ENCODE measurements at regions not wholly inside any gene's neighbourhood (a gene's known extent, or its start where the extent isn't known, plus 50 kb on each side); places are given as distances from the start of the nearest gene placed in this dataset.

DNA sequence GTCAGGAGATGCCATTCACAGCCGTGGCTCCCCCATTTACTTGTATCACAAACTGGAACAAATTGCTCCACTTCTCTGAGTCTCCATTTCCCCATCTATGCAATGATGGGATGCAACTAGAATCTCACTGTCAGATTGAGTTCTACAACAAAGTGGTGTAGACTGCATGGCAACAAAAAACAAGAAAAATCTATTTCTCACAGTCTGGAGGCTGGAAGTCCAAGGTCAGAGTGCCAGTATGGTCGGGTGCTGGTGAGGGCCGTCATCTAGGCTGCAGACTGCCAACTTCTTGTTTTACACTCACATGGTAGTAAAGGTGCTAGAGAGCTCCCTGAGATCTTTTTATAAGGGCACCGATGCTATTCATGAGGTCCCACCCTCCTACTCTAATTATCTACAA, 158.4 kb upstream of the BCL6 start:
- Histone ChIP-seq H3K4me1 (no peaks in the 10 kb centered on the region), H3K4me3 (no peak overlapping the region), H3K36me3 (ENCODE audit: low read depth, missing control alignments) (no peaks in the 10 kb centered on the region), H3K9me3 (no peaks in the 10 kb centered on the region), H3K27ac (no peak overlapping the region), H3K27me3 (no peaks in the 10 kb centered on the region)
- WGBS, 2 donors, result 81 to 96% methylated on average over 4 of the region's 4 CpGs
- no peak for DNase-seq
- no peak for TF ChIP-seq POLR2A (IDR thresholded peaks at IDR 0.05)
- TF ChIP-seq, protein P1, sequence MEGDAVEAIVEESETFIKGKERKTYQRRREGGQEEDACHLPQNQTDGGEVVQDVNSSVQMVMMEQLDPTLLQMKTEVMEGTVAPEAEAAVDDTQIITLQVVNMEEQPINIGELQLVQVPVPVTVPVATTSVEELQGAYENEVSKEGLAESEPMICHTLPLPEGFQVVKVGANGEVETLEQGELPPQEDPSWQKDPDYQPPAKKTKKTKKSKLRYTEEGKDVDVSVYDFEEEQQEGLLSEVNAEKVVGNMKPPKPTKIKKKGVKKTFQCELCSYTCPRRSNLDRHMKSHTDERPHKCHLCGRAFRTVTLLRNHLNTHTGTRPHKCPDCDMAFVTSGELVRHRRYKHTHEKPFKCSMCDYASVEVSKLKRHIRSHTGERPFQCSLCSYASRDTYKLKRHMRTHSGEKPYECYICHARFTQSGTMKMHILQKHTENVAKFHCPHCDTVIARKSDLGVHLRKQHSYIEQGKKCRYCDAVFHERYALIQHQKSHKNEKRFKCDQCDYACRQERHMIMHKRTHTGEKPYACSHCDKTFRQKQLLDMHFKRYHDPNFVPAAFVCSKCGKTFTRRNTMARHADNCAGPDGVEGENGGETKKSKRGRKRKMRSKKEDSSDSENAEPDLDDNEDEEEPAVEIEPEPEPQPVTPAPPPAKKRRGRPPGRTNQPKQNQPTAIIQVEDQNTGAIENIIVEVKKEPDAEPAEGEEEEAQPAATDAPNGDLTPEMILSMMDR (IDR thresholded peaks at IDR 0.05), result no peak
- intact Hi-C loops (cut with DNase I; ENCODE audit: low total_unique reads), result no loop called here

DNA sequence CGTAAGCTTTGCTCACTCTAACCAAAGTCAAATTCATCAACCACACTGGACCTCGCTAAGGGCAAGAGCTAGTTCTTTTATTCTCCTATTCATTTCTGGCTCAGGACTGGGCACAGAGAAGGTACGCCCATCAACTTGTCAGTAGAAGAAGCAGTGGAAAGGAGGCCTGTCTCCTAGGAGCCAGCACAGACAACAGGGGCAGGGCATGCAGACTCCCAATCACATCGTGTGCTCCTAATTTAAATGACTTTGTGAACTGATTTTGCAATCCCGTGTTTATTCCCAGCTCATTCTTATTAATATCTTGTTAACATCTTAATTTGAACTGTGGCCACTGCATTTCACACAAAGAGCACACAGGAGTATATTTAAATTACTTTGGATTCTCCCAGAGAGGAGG, 161.1 kb upstream of the BCL6 start:
- WGBS, 2 donors, result 78 to 79% methylated on average over 5 of the region's 5 CpGs
- no peak for DNase-seq
- Histone ChIP-seq H3K27ac (no peak overlapping the region), H3K36me3 (ENCODE audit: low read depth, missing control alignments) (no peaks in the 10 kb centered on the region), H3K9me3 (no peaks in the 10 kb centered on the region), H3K4me1 (no peaks in the 10 kb centered on the region), H3K4me3 (no peak overlapping the region), H3K27me3 (no peaks in the 10 kb centered on the region)
- intact Hi-C loops (cut with DNase I; ENCODE audit: low total_unique reads), result no loop called here
- TF ChIP-seq POLR2A (IDR thresholded peaks at IDR 0.05), result no peak

DNA sequence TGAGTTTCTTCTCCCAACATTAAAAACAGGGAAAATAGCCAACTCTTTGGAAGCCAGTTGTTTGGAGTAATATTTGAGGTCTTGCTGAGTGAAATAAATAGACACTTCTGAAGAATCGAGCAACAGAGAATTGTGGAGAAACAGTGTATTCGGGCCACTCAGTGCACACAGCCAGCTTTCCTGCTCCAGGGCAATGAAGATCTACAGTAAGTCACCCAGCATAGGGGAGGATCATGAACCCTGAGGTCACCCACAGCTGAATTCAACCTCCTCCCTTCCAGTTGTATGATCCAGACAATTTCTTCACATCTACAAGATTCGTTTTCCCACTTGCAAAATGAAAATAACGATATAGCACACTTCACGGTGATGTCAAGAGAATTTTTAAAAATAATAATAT, 161.7 kb upstream of the BCL6 start:
- TF ChIP-seq, protein P1 (IDR thresholded peaks at IDR 0.05), result no peak
- TF ChIP-seq POLR2A (IDR thresholded peaks at IDR 0.05), result no peak
- Histone ChIP-seq H3K27ac (no peak overlapping the region), H3K9me3 (no peaks in the 10 kb centered on the region), H3K27me3 (no peaks in the 10 kb centered on the region), H3K36me3 (ENCODE audit: low read depth, missing control alignments) (no peaks in the 10 kb centered on the region), H3K4me1 (no peaks in the 10 kb centered on the region), H3K4me3 (no peak overlapping the region)
- 85 to 89% methylated on average over 5 of the region's 5 CpGs for WGBS, 2 donors
- DNase-seq, result no peak
- intact Hi-C loops (cut with DNase I; ENCODE audit: low total_unique reads), result no loop called here

DNA sequence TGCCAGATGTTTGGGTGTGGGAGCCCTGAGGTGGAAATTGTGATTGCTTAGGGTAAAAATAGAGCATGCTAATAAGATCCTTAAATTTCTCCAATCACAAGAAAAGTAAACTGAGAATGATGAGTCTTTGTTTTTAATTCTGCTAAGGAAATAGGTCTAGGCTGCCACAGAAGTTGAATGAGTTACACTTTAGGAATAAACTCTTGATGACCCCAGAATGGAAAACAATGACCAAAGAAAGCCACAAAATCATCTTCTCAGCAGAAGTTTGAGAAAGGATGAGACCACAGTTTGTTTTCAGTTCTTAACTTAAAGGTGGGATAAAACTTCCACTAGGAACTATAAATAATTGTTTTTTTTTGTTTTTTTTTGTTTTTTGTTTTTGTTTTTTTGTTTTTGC, 164.6 kb upstream of the BCL6 start:
- Histone ChIP-seq H3K27me3 (no peaks in the 10 kb centered on the region), H3K4me3 (no peak overlapping the region), H3K36me3 (ENCODE audit: low read depth, missing control alignments) (no peaks in the 10 kb centered on the region), H3K27ac (no peak overlapping the region), H3K4me1 (no peaks in the 10 kb centered on the region), H3K9me3 (no peaks in the 10 kb centered on the region)
- TF ChIP-seq POLR2A (IDR thresholded peaks at IDR 0.05), result no peak
- TF ChIP-seq, protein P1 (IDR thresholded peaks at IDR 0.05), result no peak
- intact Hi-C loops (cut with DNase I; ENCODE audit: low total_unique reads), result no loop called here
- no peak for DNase-seq

DNA sequence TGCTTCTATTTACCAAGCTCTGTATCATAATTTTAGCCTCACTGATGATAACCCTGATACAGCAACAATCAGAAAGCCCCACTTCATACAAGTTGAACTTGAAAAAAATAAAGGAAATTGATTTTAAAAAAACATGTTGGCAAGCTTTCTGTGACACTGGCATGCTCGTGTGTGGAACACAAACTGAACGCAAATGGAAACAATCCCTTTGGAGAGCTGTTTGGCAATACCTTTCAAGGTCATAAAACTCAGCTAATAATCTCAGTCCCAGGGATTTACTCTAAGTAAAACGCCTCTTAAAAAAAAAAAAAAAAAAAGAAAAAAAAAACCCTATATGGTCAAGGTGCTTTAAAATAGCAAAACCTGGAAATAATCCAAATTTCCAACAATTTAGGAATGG, 166.7 kb upstream of the BCL6 start:
- Histone ChIP-seq H3K36me3 (ENCODE audit: low read depth, missing control alignments) (no peaks in the 10 kb centered on the region), H3K9me3 (no peaks in the 10 kb centered on the region), H3K4me1 (no peaks in the 10 kb centered on the region), H3K27me3 (no peaks in the 10 kb centered on the region), H3K4me3 (no peak overlapping the region), H3K27ac (no peak overlapping the region)
- TF ChIP-seq POLR2A (IDR thresholded peaks at IDR 0.05), result no peak
- TF ChIP-seq, protein P1 (IDR thresholded peaks at IDR 0.05), result no peak
- WGBS, 2 donors, result 31 to 39% methylated on average over 3 of the region's 3 CpGs
- DNase-seq, result no peak
- intact Hi-C loops (cut with DNase I; ENCODE audit: low total_unique reads), result no loop called here
